Bronchial epithelial cell (primary cell): ENCODE measurements at regions not wholly inside any gene's neighbourhood (a gene's known extent, or its start where the extent isn't known, plus 50 kb on each side); places are given as distances from the start of the nearest gene placed in this dataset.

Experiments
- DNase-seq: peaks from one replicate; pipeline ENCODE4 v3.0.0-alpha.2; 2010; ENCODE audit warnings: low read depth
- FAIRE-seq: peaks from 2 replicates; lab custom pipeline; 2011; peaks lifted over from hg19 to GRCh38; lab: Jason Lieb, UNC
- H3K27me3 ChIP-seq: 2 replicates; pipeline ENCODE4 v1.5.1; 2011; ENCODE audit warnings: low read length; ENCODE audit not compliant: control insufficient read depth, insufficient read depth
- H3K36me3 ChIP-seq: 2 replicates; pipeline ENCODE4 v1.5.1; 2011; ENCODE audit warnings: low read length; ENCODE audit not compliant: control insufficient read depth, insufficient read depth
- H3K4me3 ChIP-seq: 2 replicates; pipeline ENCODE4 v1.5.1; 2011; ENCODE audit warnings: mild to moderate bottlenecking, low read depth, low read length, control low read depth
- CTCF ChIP-seq: IDR thresholded peaks from 2 replicates; pipeline ENCODE4 v1.5.1; 2011; ENCODE audit warnings: mild to moderate bottlenecking, moderate library complexity, low read length, control low read depth, inconsistent platforms; ENCODE audit not compliant: insufficient read depth, severe bottlenecking

DNA sequence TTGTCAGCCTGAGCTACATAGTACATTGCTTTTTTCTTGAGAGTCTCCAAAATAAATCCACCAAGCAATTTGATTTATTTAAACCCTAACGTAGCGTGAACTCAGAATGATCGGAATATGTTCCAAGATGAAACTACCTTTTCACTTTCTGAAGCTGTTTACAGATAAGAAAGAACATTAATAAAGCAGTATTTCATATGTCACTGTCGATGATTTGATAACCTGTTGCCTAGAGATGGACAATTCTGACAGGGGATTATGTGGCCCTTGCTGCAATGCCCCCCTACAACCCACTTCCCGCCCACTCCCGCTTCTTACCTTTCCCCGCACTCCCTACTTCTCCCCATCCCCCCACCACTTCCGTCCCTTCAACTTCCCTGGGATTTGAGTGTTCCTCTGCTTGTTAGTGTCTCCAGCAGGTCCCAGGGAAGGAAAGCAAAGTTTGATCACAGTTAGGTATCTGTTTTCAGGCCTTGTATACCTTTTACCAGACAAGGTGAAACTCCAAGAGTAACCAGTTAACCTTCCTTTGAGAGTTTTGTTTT lies 229.2 kb upstream of the HMGA2 start:
- H3K27me3 ChIP-seq = no peaks in the 10 kb centered on the region
- DNase-seq (no peak), FAIRE-seq (no peak)
- H3K4me3 ChIP-seq = no peak overlapping the region
- no peaks in the 10 kb centered on the region for H3K36me3 ChIP-seq
- no peak for TF ChIP-seq CTCF

- no peaks in the 10 kb centered on the region for H3K36me3 ChIP-seq
- no peak for TF ChIP-seq CTCF
- H3K27me3 ChIP-seq = no peaks in the 10 kb centered on the region
- H3K4me3 ChIP-seq = no peak overlapping the region
- FAIRE-seq (peak; percentile 90), DNase-seq (peak; percentile 100)
These were observed 227.7 kb upstream of the HMGA2 start for GRCh38 chr12:65596514-65597091.

- H3K4me3 ChIP-seq = no peak overlapping the region
- TF ChIP-seq CTCF = no peak
- H3K27me3 ChIP-seq = no peaks in the 10 kb centered on the region
- FAIRE-seq = no peak
- H3K36me3 ChIP-seq = no peaks in the 10 kb centered on the region
- DNase-seq = peak; percentile 47
These were observed 226.8 kb upstream of the HMGA2 start for GRCh38 chr12:65597527-65597926.

DNA sequence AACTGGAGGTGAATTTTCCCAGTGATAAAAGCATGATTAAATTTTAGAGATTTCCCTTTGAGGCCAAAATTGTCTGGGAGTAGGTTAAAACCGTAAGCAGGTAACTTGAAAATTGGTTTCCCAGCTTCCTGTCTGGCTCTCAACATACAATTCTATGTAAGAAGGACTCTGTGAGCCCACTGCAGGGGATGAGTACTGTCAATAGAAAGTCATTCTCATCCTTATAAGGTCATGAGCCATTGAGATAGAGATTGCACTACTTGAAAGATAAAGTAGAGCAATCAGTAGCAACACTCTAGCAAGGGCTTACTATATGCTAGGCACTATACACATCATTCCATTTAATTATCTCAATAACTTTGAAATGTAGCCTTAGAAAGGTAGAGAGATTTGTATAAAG lies 225.6 kb upstream of the HMGA2 start:
- H3K27me3 ChIP-seq = no peaks in the 10 kb centered on the region
- H3K36me3 ChIP-seq = no peaks in the 10 kb centered on the region
- no peak for FAIRE-seq
- no peak overlapping the region for H3K4me3 ChIP-seq
- TF ChIP-seq CTCF = no peak
- DNase-seq = no peak

- no peak for DNase-seq
- FAIRE-seq = no peak
- Histone ChIP-seq H3K36me3 (no peaks in the 10 kb centered on the region), H3K4me3 (no peak overlapping the region), H3K27me3 (no peaks in the 10 kb centered on the region)
- no peak for TF ChIP-seq CTCF
These were observed 222.1 kb upstream of the HMGA2 start for GRCh38 chr12:65602253-65602609.
